Activated T-helper 17 cell treated with anti-CD3 and anti-CD28 coated beads, Interleukin-2, amount 50 U/mL, for 72 hours (primary cell): ENCODE measurements at regions not wholly inside any gene's neighbourhood (a gene's known extent, or its start where the extent isn't known, plus 50 kb on each side); places are given as distances from the start of the nearest gene placed in this dataset.

Source experiments
- ATAC-seq: fragments of 150-1000 bp; cut with Tn5 transposase; replicated peaks from 2 replicates; pipeline ENCODE4 v1.10.0; 2021; ENCODE audit warnings: mild to moderate bottlenecking, moderate library complexity
- H3K27ac Mint-ChIP-seq: one replicate; pipeline ENCODE4 v1.8.0; 2022; ENCODE audit warnings: mixed read lengths
- H3K27me3 Mint-ChIP-seq: one replicate; pipeline ENCODE4 v1.8.0; 2022; ENCODE audit warnings: mixed read lengths
- H3K36me3 Mint-ChIP-seq: one replicate; pipeline ENCODE4 v1.8.0; 2022; ENCODE audit warnings: low read depth, mild to moderate bottlenecking, mixed read lengths
- H3K4me1 Mint-ChIP-seq: one replicate; pipeline ENCODE4 v1.8.0; 2022; ENCODE audit warnings: mixed read lengths
- H3K4me3 Mint-ChIP-seq: one replicate; pipeline ENCODE4 v1.8.0; 2022; ENCODE audit warnings: mild to moderate bottlenecking, mixed read lengths
- H3K9me3 Mint-ChIP-seq: one replicate; pipeline ENCODE4 v1.8.0; 2022; ENCODE audit warnings: mixed read lengths

DNA sequence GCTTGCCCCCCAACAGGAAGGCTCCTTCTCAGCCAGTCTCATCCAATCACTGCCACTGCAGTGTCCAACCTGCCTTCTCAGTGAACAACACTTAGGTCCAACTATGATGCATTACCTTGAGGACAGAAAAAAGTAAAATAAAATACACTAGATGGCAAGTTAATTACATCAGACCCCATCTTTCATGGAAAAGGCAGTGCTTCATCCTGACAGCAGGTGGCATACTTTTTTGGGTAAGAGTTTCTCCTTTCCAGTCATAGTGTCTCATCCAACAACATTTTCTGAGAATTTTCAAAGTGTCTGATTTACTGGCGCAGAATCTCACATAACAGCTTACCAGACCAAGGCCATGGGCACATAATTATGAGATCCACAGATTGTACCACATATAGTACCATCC lies 1742.8 kb downstream of the PCDH7 start:
- Mint-ChIP-seq H3K9me3 (peaks cover 4% of the 10 kb centered on the region), H3K36me3 (no peaks in the 10 kb centered on the region), H3K4me3 (no peak overlapping the region), H3K4me1 (no peaks in the 10 kb centered on the region), H3K27ac (no peak overlapping the region), H3K27me3 (no peaks in the 10 kb centered on the region)
- no peak for ATAC-seq

- H3K9me3 Mint-ChIP-seq, result no peaks in the 10 kb centered on the region
- no peaks in the 10 kb centered on the region for H3K27me3 Mint-ChIP-seq
- no peaks in the 10 kb centered on the region for H3K4me1 Mint-ChIP-seq
- no peak overlapping the region for H3K27ac Mint-ChIP-seq
- H3K4me3 Mint-ChIP-seq, result no peak overlapping the region
- no peaks in the 10 kb centered on the region for H3K36me3 Mint-ChIP-seq
- ATAC-seq, result no peak
Measured at GRCh38 chr4:32470087-32470585, 1750.0 kb downstream of the PCDH7 start.

DNA sequence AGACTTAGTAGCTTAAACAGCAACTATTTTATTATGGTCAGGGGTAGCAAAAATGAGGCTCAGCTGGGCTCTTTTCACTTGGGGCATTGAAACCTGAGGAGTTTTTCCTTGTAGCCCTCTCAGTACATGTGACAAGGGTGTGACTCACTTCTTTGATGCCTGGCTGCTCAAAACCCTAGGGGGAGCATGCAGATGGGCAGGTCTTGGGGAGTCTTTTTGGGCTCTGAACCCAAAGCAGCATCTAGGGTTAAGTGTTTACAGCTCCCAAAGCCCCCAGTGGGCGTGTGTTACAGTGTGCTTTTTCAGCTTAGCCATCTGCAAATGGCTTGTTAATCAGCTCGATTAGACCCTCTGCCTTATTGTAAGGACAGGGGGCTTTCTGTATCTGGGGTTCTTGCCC lies 1752.7 kb downstream of the PCDH7 start:
- no peaks in the 10 kb centered on the region for H3K27me3 Mint-ChIP-seq
- no peaks in the 10 kb centered on the region for H3K36me3 Mint-ChIP-seq
- no peaks in the 10 kb centered on the region for H3K9me3 Mint-ChIP-seq
- no peak for ATAC-seq
- no peak overlapping the region for H3K27ac Mint-ChIP-seq
- H3K4me1 Mint-ChIP-seq, result no peaks in the 10 kb centered on the region
- no peak overlapping the region for H3K4me3 Mint-ChIP-seq

DNA sequence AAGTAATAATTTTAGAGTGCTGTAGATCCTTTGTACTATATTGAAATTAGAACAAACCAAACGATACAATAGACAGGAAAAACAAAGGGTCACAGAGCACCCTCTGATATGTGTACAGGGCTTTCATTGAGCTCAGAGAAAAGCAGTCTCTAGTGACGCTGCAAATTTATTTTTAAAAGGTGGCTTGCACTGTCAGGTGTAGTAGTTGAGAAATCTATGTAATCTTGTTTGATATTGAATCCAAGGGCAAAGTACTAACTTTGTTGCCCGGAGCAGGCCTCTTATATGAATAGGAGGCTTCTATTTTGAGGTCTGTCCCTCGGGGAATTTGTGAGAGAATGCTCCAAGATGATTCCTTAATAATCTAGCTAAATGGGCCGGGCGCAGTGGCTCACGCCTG lies 1755.5 kb downstream of the PCDH7 start:
- Mint-ChIP-seq H3K36me3 (no peaks in the 10 kb centered on the region), H3K4me1 (no peaks in the 10 kb centered on the region), H3K9me3 (peaks cover 4% of the 10 kb centered on the region), H3K27me3 (no peaks in the 10 kb centered on the region), H3K27ac (no peak overlapping the region), H3K4me3 (no peak overlapping the region)
- ATAC-seq, result no peak

GRCh38 chr4:32477518-32477917 lies 1757.3 kb downstream of the PCDH7 start:
- no peaks in the 10 kb centered on the region for H3K36me3 Mint-ChIP-seq
- H3K4me3 Mint-ChIP-seq, result no peak overlapping the region
- no peaks in the 10 kb centered on the region for H3K4me1 Mint-ChIP-seq
- H3K9me3 Mint-ChIP-seq, result peaks cover 4% of the 10 kb centered on the region
- ATAC-seq, result no peak
- H3K27ac Mint-ChIP-seq, result no peak overlapping the region
- no peaks in the 10 kb centered on the region for H3K27me3 Mint-ChIP-seq

DNA sequence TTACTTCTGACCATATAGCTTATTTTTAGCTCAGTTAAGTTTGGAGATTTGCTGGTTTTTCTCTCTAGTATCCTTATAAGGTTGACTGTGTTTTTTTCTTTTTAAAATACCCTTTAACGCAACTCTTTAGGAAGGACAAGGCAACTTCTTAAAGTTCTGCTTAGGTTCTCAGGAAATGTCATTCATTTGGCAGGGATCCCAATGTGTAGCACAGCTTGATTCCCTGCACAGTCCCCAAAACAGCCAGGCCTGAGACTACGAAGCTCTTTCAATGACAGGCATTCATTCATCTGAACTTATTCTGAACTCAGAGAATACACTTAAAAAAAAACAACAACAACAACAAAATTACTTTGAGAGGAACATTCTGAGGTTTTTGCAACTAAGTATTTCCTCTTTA lies 1765.8 kb downstream of the PCDH7 start:
- H3K4me1 Mint-ChIP-seq, result no peaks in the 10 kb centered on the region
- no peak overlapping the region for H3K4me3 Mint-ChIP-seq
- peaks cover 8% of the 10 kb centered on the region for H3K9me3 Mint-ChIP-seq
- no peaks in the 10 kb centered on the region for H3K36me3 Mint-ChIP-seq
- no peak for ATAC-seq
- no peak overlapping the region for H3K27ac Mint-ChIP-seq
- H3K27me3 Mint-ChIP-seq, result no peaks in the 10 kb centered on the region

DNA sequence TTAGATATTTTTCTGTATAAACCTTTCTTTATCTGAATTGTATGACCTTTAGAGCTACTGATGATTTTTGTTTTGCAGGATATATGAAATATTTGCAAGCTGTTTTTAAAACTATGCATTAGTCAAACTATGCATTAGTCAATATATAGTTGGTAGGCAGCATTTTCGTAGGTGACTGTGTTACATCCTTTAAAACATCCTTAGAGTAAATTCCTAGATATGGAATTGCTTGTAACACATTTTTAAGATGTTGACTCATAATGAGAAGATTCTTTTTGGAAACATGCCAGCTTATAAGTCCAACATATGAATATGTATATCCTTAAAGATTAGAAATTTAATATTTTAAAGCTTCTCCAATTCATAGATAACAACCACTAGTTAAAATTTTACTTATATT lies 1768.5 kb downstream of the PCDH7 start:
- H3K27ac Mint-ChIP-seq, result no peak overlapping the region
- ATAC-seq, result no peak
- no peaks in the 10 kb centered on the region for H3K4me1 Mint-ChIP-seq
- no peak overlapping the region for H3K4me3 Mint-ChIP-seq
- H3K9me3 Mint-ChIP-seq, result peaks cover 10% of the 10 kb centered on the region
- no peaks in the 10 kb centered on the region for H3K27me3 Mint-ChIP-seq
- no peaks in the 10 kb centered on the region for H3K36me3 Mint-ChIP-seq

- no peak overlapping the region for H3K27ac Mint-ChIP-seq
- no peak for ATAC-seq
- H3K4me3 Mint-ChIP-seq, result no peak overlapping the region
- H3K36me3 Mint-ChIP-seq, result no peaks in the 10 kb centered on the region
- H3K9me3 Mint-ChIP-seq, result peaks cover 9% of the 10 kb centered on the region
- H3K27me3 Mint-ChIP-seq, result no peaks in the 10 kb centered on the region
- no peaks in the 10 kb centered on the region for H3K4me1 Mint-ChIP-seq
Measured at GRCh38 chr4:32499171-32499570, 1779.0 kb downstream of the PCDH7 start.

- Mint-ChIP-seq H3K4me3 (no peak overlapping the region), H3K36me3 (no peaks in the 10 kb centered on the region), H3K27ac (no peak overlapping the region), H3K27me3 (no peaks in the 10 kb centered on the region), H3K9me3 (peaks cover 10% of the 10 kb centered on the region), H3K4me1 (no peaks in the 10 kb centered on the region)
- ATAC-seq, result no peak
Measured at GRCh38 chr4:32503241-32503640, 1783.1 kb downstream of the PCDH7 start.

DNA sequence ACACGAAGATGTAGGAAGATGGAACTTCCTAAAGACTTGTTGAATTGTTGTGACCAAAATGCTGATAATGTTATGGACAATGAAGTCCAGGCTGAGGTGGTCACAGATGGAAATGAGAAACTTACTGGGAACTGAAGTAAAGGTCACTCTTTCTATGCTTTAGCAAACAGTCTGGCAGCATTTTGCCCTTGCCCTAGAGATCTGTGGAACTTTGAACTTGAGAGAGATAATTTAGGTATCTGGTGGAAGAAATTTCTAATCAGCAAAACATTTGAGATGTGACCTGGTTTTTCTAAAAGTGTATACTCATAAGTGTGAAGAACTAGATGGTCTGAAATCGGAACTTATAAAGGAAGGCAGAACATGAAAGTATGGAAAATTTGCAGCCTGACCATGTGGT lies 1785.9 kb downstream of the PCDH7 start:
- Mint-ChIP-seq H3K36me3 (no peaks in the 10 kb centered on the region), H3K4me1 (no peaks in the 10 kb centered on the region), H3K4me3 (no peak overlapping the region), H3K27me3 (no peaks in the 10 kb centered on the region), H3K9me3 (peaks cover 4% of the 10 kb centered on the region), H3K27ac (no peak overlapping the region)
- no peak for ATAC-seq

GRCh38 chr4:32519060-32519459 lies 1798.9 kb downstream of the PCDH7 start:
- Mint-ChIP-seq H3K9me3 (no peaks in the 10 kb centered on the region), H3K27ac (no peak overlapping the region), H3K27me3 (no peaks in the 10 kb centered on the region), H3K4me1 (no peaks in the 10 kb centered on the region), H3K36me3 (no peaks in the 10 kb centered on the region), H3K4me3 (no peak overlapping the region)
- ATAC-seq, result no peak

- no peak for ATAC-seq
- H3K27ac Mint-ChIP-seq, result no peak overlapping the region
- H3K36me3 Mint-ChIP-seq, result no peaks in the 10 kb centered on the region
- peaks cover 4% of the 10 kb centered on the region for H3K9me3 Mint-ChIP-seq
- no peaks in the 10 kb centered on the region for H3K27me3 Mint-ChIP-seq
- no peak overlapping the region for H3K4me3 Mint-ChIP-seq
- no peaks in the 10 kb centered on the region for H3K4me1 Mint-ChIP-seq
Measured at GRCh38 chr4:32525420-32525819, 1805.3 kb downstream of the PCDH7 start.

GRCh38 chr4:32544846-32545245 lies 1824.7 kb downstream of the PCDH7 start:
- no peaks in the 10 kb centered on the region for H3K27me3 Mint-ChIP-seq
- H3K9me3 Mint-ChIP-seq, result no peaks in the 10 kb centered on the region
- no peaks in the 10 kb centered on the region for H3K4me1 Mint-ChIP-seq
- H3K27ac Mint-ChIP-seq, result no peak overlapping the region
- H3K36me3 Mint-ChIP-seq, result no peaks in the 10 kb centered on the region
- ATAC-seq, result no peak
- H3K4me3 Mint-ChIP-seq, result no peak overlapping the region

GRCh38 chr4:32551943-32552342 lies 1831.8 kb downstream of the PCDH7 start:
- no peak for ATAC-seq
- H3K4me3 Mint-ChIP-seq, result no peak overlapping the region
- H3K27ac Mint-ChIP-seq, result no peak overlapping the region
- H3K9me3 Mint-ChIP-seq, result peaks cover 3% of the 10 kb centered on the region
- H3K4me1 Mint-ChIP-seq, result no peaks in the 10 kb centered on the region
- no peaks in the 10 kb centered on the region for H3K27me3 Mint-ChIP-seq
- no peaks in the 10 kb centered on the region for H3K36me3 Mint-ChIP-seq

GRCh38 chr4:32560306-32560705 lies 1840.1 kb downstream of the PCDH7 start:
- Mint-ChIP-seq H3K27me3 (no peaks in the 10 kb centered on the region), H3K36me3 (no peaks in the 10 kb centered on the region), H3K27ac (no peak overlapping the region), H3K4me1 (no peaks in the 10 kb centered on the region), H3K4me3 (no peak overlapping the region), H3K9me3 (peaks cover 7% of the 10 kb centered on the region)
- no peak for ATAC-seq

DNA sequence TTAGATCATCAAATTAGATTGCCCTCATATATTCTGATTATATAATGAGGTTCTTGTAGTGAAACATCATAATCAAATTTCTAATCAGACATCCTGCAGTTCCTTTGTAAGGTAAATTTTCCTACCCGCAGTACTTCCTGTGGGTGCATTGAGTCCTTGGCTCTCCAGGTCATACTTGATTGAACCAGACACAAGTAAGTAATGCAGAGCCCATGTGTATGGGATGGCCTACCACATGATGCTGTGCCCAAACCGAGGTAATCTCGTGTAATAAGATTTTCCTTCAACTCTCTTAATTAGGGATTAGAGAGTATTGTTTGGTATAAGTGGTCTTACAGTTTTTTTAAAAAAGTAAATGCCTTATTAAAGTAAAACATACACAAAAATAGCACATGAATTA lies 1841.8 kb downstream of the PCDH7 start:
- no peak overlapping the region for H3K27ac Mint-ChIP-seq
- H3K4me1 Mint-ChIP-seq, result no peaks in the 10 kb centered on the region
- no peak overlapping the region for H3K4me3 Mint-ChIP-seq

More for the DNA sequence above, 1841.8 kb downstream of the PCDH7 start:
- ATAC-seq, result no peak
- Mint-ChIP-seq H3K27me3 (no peaks in the 10 kb centered on the region), H3K36me3 (no peaks in the 10 kb centered on the region), H3K9me3 (peaks cover 7% of the 10 kb centered on the region)
